Head of caudate nucleus (tissue), 42 donors: ENCODE measurements at regions not wholly inside any gene's neighbourhood (a gene's known extent, or its start where the extent isn't known, plus 50 kb on each side); places are given as distances from the start of the nearest gene placed in this dataset.
"Not testable (repeated sequence)": the region's sequence is repeated elsewhere in the genome, so short reads cannot be mapped to it uniquely, and the experiment has no call there.

ENCODE experiments used
- DNase-seq, 42 donors: peaks; one replicate each; pipeline versions ENCODE4 v3.0.0 to v3.0.0-alpha.2; 2020 to 2021; ENCODE audit warnings: mixed read lengths in 7 of 42
- intact Hi-C: fragments of 100-400 bp; cut with DNase I; formaldehyde crosslinking; loops from one replicate; pipeline ENCODE4 v1.15.0; 2022

- intact Hi-C loops, result no loop called here
- no peak for DNase-seq
Measured at GRCh38 chr3:145898487-145898886, 262.5 kb downstream of the PLOD2 start.

DNA sequence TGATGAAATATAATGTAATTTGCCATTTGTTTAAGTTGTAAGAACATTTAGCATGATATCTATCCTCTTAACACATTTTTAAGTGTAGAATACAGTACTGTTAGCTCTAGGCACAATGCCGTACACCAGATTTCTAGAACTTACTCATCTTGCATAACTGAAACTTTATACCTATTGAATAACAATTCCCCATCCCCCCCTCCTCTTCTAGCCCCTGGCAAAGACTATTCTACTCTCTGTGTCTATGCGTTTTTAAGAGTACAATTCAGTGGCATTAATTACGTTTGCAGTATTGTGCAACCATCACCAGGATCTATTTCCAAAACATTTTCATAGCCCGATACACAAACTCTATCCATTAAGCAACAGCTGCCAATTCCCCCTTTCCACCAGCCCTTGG lies 261.7 kb downstream of the PLOD2 start:
- no peak for DNase-seq
- intact Hi-C loops, result no loop called here

- intact Hi-C loops, result no loop called here
- no peak for DNase-seq
Measured at GRCh38 chr3:145900056-145900829, 260.7 kb downstream of the PLOD2 start.

GRCh38 chr3:145902166-145902565 lies 258.8 kb downstream of the PLOD2 start:
- DNase-seq, result no peak
- intact Hi-C loops, result no loop called here

GRCh38 chr3:145903472-145904013 lies 257.4 kb downstream of the PLOD2 start:
- intact Hi-C loops, result no loop called here
- DNase-seq, result peak in 1 of 42 donors; percentile 10

GRCh38 chr3:145904138-145904537 lies 256.8 kb downstream of the PLOD2 start:
- DNase-seq, result no peak
- intact Hi-C loops, result no loop called here

GRCh38 chr3:145906301-145906700 lies 254.7 kb downstream of the PLOD2 start:
- intact Hi-C loops, result no loop called here
- DNase-seq, result no peak

GRCh38 chr3:145906755-145907154 lies 254.2 kb downstream of the PLOD2 start:
- intact Hi-C loops, result no loop called here
- no peak for DNase-seq

DNA sequence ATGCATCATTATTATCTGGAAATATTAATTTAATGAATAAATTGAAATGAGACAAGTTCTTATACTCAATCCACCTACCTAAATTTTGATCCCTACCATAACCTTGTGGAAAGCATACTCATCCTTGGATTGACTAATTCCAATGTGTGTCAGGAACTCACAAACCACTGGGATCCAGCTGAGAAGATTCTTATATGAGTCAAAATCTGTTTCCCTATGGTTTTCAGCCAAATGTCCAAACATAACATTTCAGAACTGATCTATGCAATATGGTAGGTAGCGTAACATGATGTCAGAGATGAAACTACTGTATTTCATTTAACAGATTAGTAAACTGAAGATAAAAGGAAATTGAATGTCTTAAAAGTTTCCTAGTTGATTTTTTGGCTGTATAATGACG lies 250.0 kb downstream of the PLOD2 start:
- intact Hi-C loops, result no loop called here
- DNase-seq, result no peak

GRCh38 chr3:145915787-145916186 lies 245.2 kb downstream of the PLOD2 start:
- intact Hi-C loops, result no loop called here

GRCh38 chr3:145927736-145928135 lies 233.2 kb downstream of the PLOD2 start:
- DNase-seq, intact Hi-C loops: not testable (repeated sequence)

More at GRCh38 chr3:145915787-145916186, 245.2 kb downstream of the PLOD2 start:
- no peak for DNase-seq

GRCh38 chr3:145936971-145937370 lies 224.0 kb downstream of the PLOD2 start:
- no peak for DNase-seq
- intact Hi-C loops, result no loop called here

GRCh38 chr3:145939431-145939830 lies 221.6 kb downstream of the PLOD2 start:
- no peak for DNase-seq
- intact Hi-C loops, result no loop called here

DNA sequence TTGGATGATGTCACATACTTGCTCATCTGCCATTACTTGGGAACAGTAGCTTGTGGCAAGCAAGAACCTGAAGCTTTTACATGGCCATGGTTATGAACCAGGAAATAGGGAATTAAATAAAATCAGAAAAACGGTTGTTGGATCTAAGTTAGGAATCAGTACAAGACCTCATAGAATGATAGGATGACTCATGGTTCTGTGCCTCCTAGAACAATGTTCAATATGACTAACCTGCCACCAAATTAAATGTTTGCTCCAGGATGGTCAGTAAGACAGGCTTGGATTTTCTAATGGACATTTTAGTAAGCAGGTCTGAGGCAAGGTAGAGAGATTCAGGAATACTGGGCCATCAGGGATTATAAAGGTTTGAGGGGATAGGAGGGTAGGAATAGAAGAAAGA lies 218.9 kb downstream of the PLOD2 start:
- intact Hi-C loops, result no loop called here
- no peak for DNase-seq

GRCh38 chr3:145943952-145944351 lies 217.0 kb downstream of the PLOD2 start:
- no peak for DNase-seq
- intact Hi-C loops, result no loop called here

- no peak for DNase-seq
- intact Hi-C loops, result no loop called here
Measured at GRCh38 chr3:145951441-145951840, 209.5 kb downstream of the PLOD2 start.

DNA sequence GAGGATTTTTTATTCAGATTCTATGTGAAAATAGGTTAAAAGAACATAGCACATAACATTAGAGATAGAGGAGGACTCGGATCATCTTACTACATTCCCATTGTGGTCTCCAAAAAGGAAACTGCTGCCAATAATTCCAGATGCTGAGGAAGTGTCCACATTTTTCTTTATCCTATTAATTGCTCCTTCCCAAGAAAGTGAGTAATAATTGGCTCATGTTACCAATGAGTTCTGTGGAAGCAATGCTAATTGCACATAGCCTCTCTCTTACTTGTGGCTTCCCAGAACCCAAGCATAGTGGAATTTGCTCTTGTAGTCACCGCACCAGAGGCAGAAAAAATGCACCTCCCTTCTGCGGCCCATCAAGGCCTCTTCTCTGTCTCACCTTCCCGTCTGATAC lies 208.4 kb downstream of the PLOD2 start:
- intact Hi-C loops, result no loop called here
- DNase-seq, result no peak

DNA sequence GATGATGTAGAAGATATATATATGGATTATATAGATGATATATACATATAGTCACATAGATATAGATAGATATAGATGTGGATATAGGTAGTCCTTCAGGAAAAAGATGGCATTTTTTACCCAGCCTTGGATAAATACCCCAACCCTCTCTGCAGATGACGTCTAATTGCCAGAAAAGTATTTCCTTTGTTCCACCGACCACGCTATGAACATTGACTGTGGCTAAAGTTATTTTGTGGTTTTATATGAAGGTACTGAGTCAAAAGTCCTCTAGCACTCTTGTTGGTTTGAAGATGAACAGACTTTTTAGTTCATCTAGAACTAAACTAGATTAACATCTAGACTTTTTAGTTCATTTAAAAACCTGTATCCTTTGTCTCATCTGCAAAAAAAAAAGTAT lies 207.7 kb downstream of the PLOD2 start:
- intact Hi-C loops, result no loop called here
- no peak for DNase-seq

DNA sequence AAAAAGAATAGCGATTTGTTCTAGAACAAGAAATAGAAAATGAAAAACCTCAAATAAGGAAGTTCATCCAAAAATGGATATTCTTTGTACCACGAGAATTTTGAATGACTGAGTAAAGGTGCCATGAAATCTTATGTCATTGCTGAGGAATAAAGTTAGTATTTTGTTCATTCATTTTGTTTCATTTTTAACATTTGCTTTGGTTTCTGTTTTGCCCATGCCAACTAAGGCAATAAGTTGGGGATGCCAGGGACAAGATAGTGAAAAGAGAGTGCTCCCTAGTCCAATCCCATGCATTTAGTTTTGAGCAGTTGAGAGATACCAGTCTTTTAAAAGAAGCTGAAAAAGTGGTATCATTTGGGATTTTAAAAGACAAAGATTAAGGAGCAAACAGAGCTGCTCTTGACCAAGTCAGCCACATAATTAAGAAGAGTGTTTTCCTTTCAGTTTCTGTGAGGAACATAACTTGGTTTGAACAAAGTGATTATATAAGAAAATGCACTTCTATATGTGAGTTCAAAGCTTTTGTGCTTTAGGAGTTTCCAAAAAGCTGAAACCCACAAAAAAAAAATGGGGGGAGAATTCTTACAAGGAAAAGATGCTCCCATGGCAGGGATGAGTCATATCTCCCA lies 201.4 kb downstream of the PLOD2 start:
- intact Hi-C loops, result no loop called here
- no peak for DNase-seq

DNA sequence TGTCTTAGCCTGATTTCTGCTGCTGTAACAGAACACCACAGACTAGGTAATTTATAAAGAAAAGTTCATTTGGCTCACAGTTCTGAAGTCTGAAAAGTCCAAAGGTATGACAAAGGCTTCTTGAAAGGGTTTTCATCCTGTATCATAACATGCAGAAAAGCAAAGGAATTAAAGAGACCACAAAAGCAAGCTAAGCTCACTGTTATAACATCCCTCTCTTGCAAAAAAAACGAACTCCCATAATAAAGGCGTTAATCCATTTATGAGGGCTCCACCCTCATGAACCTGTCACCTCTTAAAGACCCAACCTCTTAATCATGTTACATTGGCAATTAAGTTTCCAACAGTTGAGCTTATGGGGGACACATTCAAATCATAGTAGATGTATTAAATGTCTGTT lies 197.9 kb downstream of the PLOD2 start:
- intact Hi-C loops, result no loop called here
- no peak for DNase-seq

- no peak for DNase-seq
- intact Hi-C loops, result no loop called here
Measured at GRCh38 chr3:145967043-145967442, 193.9 kb downstream of the PLOD2 start.
